ENCODE measurements at regions not wholly inside any gene's neighbourhood (a gene's known extent, or its start where the extent isn't known, plus 50 kb on each side); places are given as distances from the start of the nearest gene placed in this dataset.

GRCh38 chr4:63080934-63081333 is 1328.3 kb downstream of the TECRL start:
- TF ChIP-seq, protein P1, sequence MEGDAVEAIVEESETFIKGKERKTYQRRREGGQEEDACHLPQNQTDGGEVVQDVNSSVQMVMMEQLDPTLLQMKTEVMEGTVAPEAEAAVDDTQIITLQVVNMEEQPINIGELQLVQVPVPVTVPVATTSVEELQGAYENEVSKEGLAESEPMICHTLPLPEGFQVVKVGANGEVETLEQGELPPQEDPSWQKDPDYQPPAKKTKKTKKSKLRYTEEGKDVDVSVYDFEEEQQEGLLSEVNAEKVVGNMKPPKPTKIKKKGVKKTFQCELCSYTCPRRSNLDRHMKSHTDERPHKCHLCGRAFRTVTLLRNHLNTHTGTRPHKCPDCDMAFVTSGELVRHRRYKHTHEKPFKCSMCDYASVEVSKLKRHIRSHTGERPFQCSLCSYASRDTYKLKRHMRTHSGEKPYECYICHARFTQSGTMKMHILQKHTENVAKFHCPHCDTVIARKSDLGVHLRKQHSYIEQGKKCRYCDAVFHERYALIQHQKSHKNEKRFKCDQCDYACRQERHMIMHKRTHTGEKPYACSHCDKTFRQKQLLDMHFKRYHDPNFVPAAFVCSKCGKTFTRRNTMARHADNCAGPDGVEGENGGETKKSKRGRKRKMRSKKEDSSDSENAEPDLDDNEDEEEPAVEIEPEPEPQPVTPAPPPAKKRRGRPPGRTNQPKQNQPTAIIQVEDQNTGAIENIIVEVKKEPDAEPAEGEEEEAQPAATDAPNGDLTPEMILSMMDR (IDR thresholded peaks at IDR 0.05): no peak
- TF ChIP-seq POLR2A (IDR thresholded peaks at IDR 0.05): no peak
- no peak for TF ChIP-seq POLR2AphosphoS5 (IDR thresholded peaks at IDR 0.05)
- no peak for TF ChIP-seq EP300 (IDR thresholded peaks at IDR 0.05; ENCODE audit: low read depth)
